OCI-LY3 (cell line): ENCODE measurements at regions not wholly inside any gene's neighbourhood (a gene's known extent, or its start where the extent isn't known, plus 50 kb on each side); places are given as distances from the start of the nearest gene placed in this dataset.

ENCODE experiments used
- CTCF ChIP-seq: fragments of 200-600, 300-600 bp; sonication (generic); IDR thresholded peaks from 2 replicates; pipeline ENCODE4 v1.5.1; 2014; ENCODE audit warnings: antibody characterized with exemption, low read length, low read depth
- EZH2phosphoT487 ChIP-seq: fragments of 200-600 bp; shearing (Covaris generic); IDR thresholded peaks from 2 replicates; pipeline ENCODE4 v1.6.1; 2018; ENCODE audit warnings: antibody characterized with exemption, mixed run types, low read depth

- no peak for TF ChIP-seq CTCF
- no peak for TF ChIP-seq EZH2phosphoT487
Observed at GRCh38 chr16:17538927-17539326, 68.2 kb upstream of the XYLT1 start.
